ENCODE measurements at regions not wholly inside any gene's neighbourhood (a gene's known extent, or its start where the extent isn't known, plus 50 kb on each side); places are given as distances from the start of the nearest gene placed in this dataset.

DNA sequence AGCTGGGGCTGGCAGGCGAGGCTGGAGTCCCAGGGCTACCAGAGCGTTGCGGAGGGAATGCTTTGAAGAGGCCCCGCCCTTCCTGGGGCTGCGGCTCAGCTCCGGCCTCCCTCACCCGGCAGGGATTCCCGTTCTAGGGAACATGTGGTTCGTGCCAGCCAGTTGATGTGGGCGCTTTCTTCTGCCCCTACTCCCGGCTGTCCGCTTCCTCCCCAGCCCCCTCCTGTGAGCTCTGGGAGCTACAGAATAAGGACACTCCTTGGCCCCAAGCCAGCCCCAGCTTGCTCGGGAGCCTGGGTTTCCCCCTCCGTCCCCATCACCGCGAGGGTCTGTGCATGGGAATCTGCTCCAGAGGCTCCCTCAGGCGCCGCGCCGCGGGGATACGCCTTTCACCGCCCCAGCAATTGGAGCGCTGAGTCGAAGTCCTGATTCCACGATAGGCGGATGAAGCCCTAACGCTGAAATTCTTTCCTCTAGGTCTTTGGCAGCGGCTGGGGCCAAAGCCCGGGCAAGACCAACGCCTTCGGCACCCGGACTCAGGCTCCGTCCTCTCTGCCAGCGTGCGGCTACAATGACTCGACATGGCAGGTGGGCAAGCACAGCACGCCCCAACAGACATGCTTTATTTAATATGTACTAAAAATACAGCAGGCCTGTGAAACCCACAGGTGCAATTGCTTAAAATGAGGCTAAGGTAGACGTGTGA is 69.5 kb downstream of the KLF15 start:
- Histone ChIP-seq H3K27ac (ENCODE audit: low read depth in 1 of 2, low read length in 2 of 2) (no peak overlapping the region), H3K4me2 (replicated peaks; ENCODE audit: extremely low read depth, low read length, poor library complexity, severe bottlenecking) (no peak overlapping the region), H3K36me3 (replicated peaks in 1 of 2; ENCODE audit: control insufficient read depth in 1 of 2, insufficient read depth in 2 of 2, low read length in 2 of 2) (no peaks in the 10 kb centered on the region), H3K9ac (ENCODE audit: insufficient read depth, low read length, poor library complexity, severe bottlenecking) (no peak overlapping the region), H3K27me3 (ENCODE audit: control insufficient read depth in 2 of 2, insufficient read depth in 2 of 2, low read length in 2 of 2) (peaks cover 40 to 68% of the 10 kb centered on the region in 2 donors), H3K9me3 (replicated peaks in 1 of 2; ENCODE audit: control insufficient read depth in 1 of 2, insufficient read depth in 1 of 2, low read length in 2 of 2) (peaks cover 0 to 14% of the 10 kb centered on the region in 2 donors), H2AFZ (ENCODE audit: insufficient read depth, low read depth, low read length, poor library complexity, severe bottlenecking) (no peak overlapping the region), H3K4me1 (ENCODE audit: control insufficient read depth in 1 of 2, insufficient read depth in 2 of 2, low read length in 2 of 2) (peaks cover 5 to 8% of the 10 kb centered on the region in 2 donors), H3K4me3 (replicated peaks in 1 of 3; ENCODE audit: low read depth in 2 of 3, low read length in 3 of 3) (no peak overlapping the region), H3K79me2 (ENCODE audit: insufficient read depth, low read length) (no peaks in the 10 kb centered on the region), H4K20me1 (ENCODE audit: insufficient read depth, low read length) (no peaks in the 10 kb centered on the region)
- H3K4me3 Mint-ChIP-seq: peak overlapping the region; percentile 41 to 76
- H3K27me3 Mint-ChIP-seq (ENCODE audit: low read depth in 3 of 3): peaks cover 54 to 69% (median 62%) of the 10 kb centered on the region in 3 donors
- TF ChIP-seq, protein P1, sequence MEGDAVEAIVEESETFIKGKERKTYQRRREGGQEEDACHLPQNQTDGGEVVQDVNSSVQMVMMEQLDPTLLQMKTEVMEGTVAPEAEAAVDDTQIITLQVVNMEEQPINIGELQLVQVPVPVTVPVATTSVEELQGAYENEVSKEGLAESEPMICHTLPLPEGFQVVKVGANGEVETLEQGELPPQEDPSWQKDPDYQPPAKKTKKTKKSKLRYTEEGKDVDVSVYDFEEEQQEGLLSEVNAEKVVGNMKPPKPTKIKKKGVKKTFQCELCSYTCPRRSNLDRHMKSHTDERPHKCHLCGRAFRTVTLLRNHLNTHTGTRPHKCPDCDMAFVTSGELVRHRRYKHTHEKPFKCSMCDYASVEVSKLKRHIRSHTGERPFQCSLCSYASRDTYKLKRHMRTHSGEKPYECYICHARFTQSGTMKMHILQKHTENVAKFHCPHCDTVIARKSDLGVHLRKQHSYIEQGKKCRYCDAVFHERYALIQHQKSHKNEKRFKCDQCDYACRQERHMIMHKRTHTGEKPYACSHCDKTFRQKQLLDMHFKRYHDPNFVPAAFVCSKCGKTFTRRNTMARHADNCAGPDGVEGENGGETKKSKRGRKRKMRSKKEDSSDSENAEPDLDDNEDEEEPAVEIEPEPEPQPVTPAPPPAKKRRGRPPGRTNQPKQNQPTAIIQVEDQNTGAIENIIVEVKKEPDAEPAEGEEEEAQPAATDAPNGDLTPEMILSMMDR (IDR thresholded peaks at IDR 0.05): no peak
- peak overlapping the region in 1 of 7 donors; percentile 23 for H3K27ac Mint-ChIP-seq
- no peak for DNase-seq
- peaks cover 2 to 4% of the 10 kb centered on the region in 2 donors for H3K36me3 Mint-ChIP-seq
- peaks cover 11% of the 10 kb centered on the region for H3K4me1 Mint-ChIP-seq
- intact Hi-C loops (cut with micrococcal nuclease): no loop called here
- H3K9me3 Mint-ChIP-seq: peaks cover 0 to 17% (median 4%) of the 10 kb centered on the region in 7 donors
- 2% methylated on average over 26 of the region's 39 CpGs for WGBS (ENCODE audit: insufficient coverage)

DNA sequence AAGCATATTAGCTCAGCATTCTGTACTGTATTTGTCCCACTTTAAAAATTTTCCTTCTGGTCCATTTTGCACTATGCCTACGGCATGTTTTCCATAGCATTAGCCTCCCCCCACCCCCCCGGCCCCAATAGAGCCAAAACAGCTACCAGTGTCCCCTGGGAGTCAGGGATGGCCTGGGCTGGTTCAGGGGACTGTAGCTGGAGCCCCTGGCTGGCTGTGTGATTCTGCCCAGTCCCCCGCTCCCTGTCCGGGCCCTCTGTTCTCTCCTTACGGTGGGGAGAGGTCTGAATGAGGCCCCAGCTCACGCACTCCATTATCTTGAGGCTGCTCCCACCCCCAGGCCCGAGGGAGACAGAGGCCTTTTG is 70.1 kb downstream of the KLF15 start:
- no peak overlapping the region for H3K4me3 ChIP-seq (replicated peaks in 1 of 3; ENCODE audit: low read depth in 2 of 3, low read length in 3 of 3)
- no peak overlapping the region for H3K9ac ChIP-seq (ENCODE audit: insufficient read depth, low read length, poor library complexity, severe bottlenecking)
- no peak overlapping the region for H3K4me3 Mint-ChIP-seq
- no peak overlapping the region for H3K4me2 ChIP-seq (replicated peaks; ENCODE audit: extremely low read depth, low read length, poor library complexity, severe bottlenecking)
- peaks cover 11% of the 10 kb centered on the region for H3K4me1 Mint-ChIP-seq
- intact Hi-C loops (cut with micrococcal nuclease): no loop called here
- peaks cover 43 to 72% of the 10 kb centered on the region in 2 donors for H3K27me3 ChIP-seq (ENCODE audit: control insufficient read depth in 2 of 2, insufficient read depth in 2 of 2, low read length in 2 of 2)
- H4K20me1 ChIP-seq (ENCODE audit: insufficient read depth, low read length): no peaks in the 10 kb centered on the region
- peaks cover 5 to 8% of the 10 kb centered on the region in 2 donors for H3K4me1 ChIP-seq (ENCODE audit: control insufficient read depth in 1 of 2, insufficient read depth in 2 of 2, low read length in 2 of 2)
- no peak overlapping the region for H3K27ac ChIP-seq (ENCODE audit: low read depth in 1 of 2, low read length in 2 of 2)
- 36% methylated on average over 5 of the region's 7 CpGs for WGBS (ENCODE audit: insufficient coverage)
- H3K9me3 ChIP-seq (replicated peaks in 1 of 2; ENCODE audit: control insufficient read depth in 1 of 2, insufficient read depth in 1 of 2, low read length in 2 of 2): peaks cover 0 to 14% of the 10 kb centered on the region in 2 donors
- no peak overlapping the region for H3K27ac Mint-ChIP-seq
- TF ChIP-seq, protein P1 (IDR thresholded peaks at IDR 0.05): no peak
- no peaks in the 10 kb centered on the region for H3K36me3 ChIP-seq (replicated peaks in 1 of 2; ENCODE audit: control insufficient read depth in 1 of 2, insufficient read depth in 2 of 2, low read length in 2 of 2)
- no peak overlapping the region for H2AFZ ChIP-seq (ENCODE audit: insufficient read depth, low read depth, low read length, poor library complexity, severe bottlenecking)
- H3K79me2 ChIP-seq (ENCODE audit: insufficient read depth, low read length): no peaks in the 10 kb centered on the region
- peaks cover 0 to 17% (median 4%) of the 10 kb centered on the region in 7 donors for H3K9me3 Mint-ChIP-seq
- DNase-seq: no peak
- peaks cover 53 to 68% (median 59%) of the 10 kb centered on the region in 3 donors for H3K27me3 Mint-ChIP-seq (ENCODE audit: low read depth in 3 of 3)
- peaks cover 2 to 4% of the 10 kb centered on the region in 2 donors for H3K36me3 Mint-ChIP-seq
